Activated CD8-positive, alpha-beta T cell treated with anti-CD3 and anti-CD28 coated beads for 36 hours (primary cell): ENCODE measurements at regions not wholly inside any gene's neighbourhood (a gene's known extent, or its start where the extent isn't known, plus 50 kb on each side); places are given as distances from the start of the nearest gene placed in this dataset.

Experiments used
- ATAC-seq: fragments of 200-7000 bp; cut with Tn5 transposase; one replicate; pipeline ENCODE4 v1.10.0; 2021; ENCODE audit warnings: mild to moderate bottlenecking, moderate library complexity
- CTCF ChIA-PET: fragments of 350-600 bp; sonication (Branson Sonifier 250); formaldehyde crosslinking; loops from one replicate; lab custom pipeline; 2021; ENCODE audit warnings: antibody characterized with exemption; lab: Charles Lee
- POLR2A ChIA-PET: fragments of 350-600 bp; sonication (Branson Sonifier 250); formaldehyde crosslinking; loops from one replicate; lab custom pipeline; 2021; ENCODE audit warnings: antibody characterized with exemption; lab: Charles Lee
- DNase-seq: peaks from one replicate; pipeline ENCODE4 v3.0.0-alpha.2; 2020
- H3K27ac Mint-ChIP-seq: one replicate; pipeline ENCODE4 v1.8.0; 2021; ENCODE audit warnings: mild to moderate bottlenecking, mixed read lengths
- H3K27me3 Mint-ChIP-seq: one replicate; pipeline ENCODE4 v1.8.0; 2021; ENCODE audit warnings: mixed read lengths
- H3K36me3 Mint-ChIP-seq: one replicate; pipeline ENCODE4 v1.8.0; 2021; ENCODE audit warnings: low read depth, mixed read lengths
- H3K4me1 Mint-ChIP-seq: one replicate; pipeline ENCODE4 v1.8.0; 2021; ENCODE audit warnings: low read depth, mixed read lengths
- H3K4me3 Mint-ChIP-seq: one replicate; pipeline ENCODE4 v1.8.0; 2021; ENCODE audit warnings: mild to moderate bottlenecking, moderate library complexity, mixed read lengths
- H3K9me3 Mint-ChIP-seq: one replicate; pipeline ENCODE4 v1.8.0; 2021; ENCODE audit warnings: mixed read lengths
- intact Hi-C: fragments of 100-400 bp; cut with micrococcal nuclease; formaldehyde crosslinking; loops from one replicate; pipeline ENCODE4 v1.10.0; 2022
- TF ChIP-seq, protein P1 (sequence below): fragments of 200-600 bp; IDR thresholded peaks from one replicate; pipeline ENCODE4 v1.8.0; 2022; ENCODE audit warnings: antibody characterized with exemption, mild to moderate bottlenecking

DNA sequence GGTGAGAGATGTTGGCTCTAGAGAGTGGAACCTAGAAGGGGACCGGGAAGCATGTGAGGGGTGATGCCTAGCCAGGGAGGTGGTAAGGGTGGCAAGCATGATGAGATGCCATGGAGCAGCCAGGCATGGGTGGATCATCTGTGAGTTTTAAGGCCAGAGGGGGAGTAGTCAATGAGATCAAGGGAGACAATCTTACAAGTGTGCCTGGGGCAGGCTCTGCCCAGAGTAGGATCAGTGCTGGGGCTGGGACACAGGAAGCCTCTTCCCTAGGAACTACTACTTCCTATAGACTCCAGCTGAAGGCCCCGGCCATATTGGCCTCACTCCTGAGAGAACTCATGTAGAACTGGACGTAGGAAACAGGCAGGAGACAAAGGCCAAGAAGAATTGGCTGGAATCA lies 192.4 kb upstream of the CSF3R start:
- TF ChIP-seq, protein P1, sequence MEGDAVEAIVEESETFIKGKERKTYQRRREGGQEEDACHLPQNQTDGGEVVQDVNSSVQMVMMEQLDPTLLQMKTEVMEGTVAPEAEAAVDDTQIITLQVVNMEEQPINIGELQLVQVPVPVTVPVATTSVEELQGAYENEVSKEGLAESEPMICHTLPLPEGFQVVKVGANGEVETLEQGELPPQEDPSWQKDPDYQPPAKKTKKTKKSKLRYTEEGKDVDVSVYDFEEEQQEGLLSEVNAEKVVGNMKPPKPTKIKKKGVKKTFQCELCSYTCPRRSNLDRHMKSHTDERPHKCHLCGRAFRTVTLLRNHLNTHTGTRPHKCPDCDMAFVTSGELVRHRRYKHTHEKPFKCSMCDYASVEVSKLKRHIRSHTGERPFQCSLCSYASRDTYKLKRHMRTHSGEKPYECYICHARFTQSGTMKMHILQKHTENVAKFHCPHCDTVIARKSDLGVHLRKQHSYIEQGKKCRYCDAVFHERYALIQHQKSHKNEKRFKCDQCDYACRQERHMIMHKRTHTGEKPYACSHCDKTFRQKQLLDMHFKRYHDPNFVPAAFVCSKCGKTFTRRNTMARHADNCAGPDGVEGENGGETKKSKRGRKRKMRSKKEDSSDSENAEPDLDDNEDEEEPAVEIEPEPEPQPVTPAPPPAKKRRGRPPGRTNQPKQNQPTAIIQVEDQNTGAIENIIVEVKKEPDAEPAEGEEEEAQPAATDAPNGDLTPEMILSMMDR, result no peak
- ATAC-seq, result no peak
- no peaks in the 10 kb centered on the region for H3K9me3 Mint-ChIP-seq
- no peaks in the 10 kb centered on the region for H3K4me1 Mint-ChIP-seq
- CTCF ChIA-PET, result interaction anchor here (0.8 kb wide), 1 partner anchor 99 kb away, joined by 3 read pairs; no protein-coding TSS in a partner anchor
- peaks cover 11% of the 10 kb centered on the region for H3K27me3 Mint-ChIP-seq
- intact Hi-C loops, result no loop called here
- no peak overlapping the region for H3K4me3 Mint-ChIP-seq
- POLR2A ChIA-PET, result no interaction called here
- no peak for DNase-seq
- no peaks in the 10 kb centered on the region for H3K36me3 Mint-ChIP-seq
- H3K27ac Mint-ChIP-seq, result no peak overlapping the region

- intact Hi-C loops, result no loop called here
- no peak overlapping the region for H3K4me3 Mint-ChIP-seq
- ChIA-PET CTCF (no interaction called here), POLR2A (no interaction called here)
- no peaks in the 10 kb centered on the region for H3K9me3 Mint-ChIP-seq
- no peaks in the 10 kb centered on the region for H3K36me3 Mint-ChIP-seq
- ATAC-seq, result no peak
- peaks cover 13% of the 10 kb centered on the region for H3K27me3 Mint-ChIP-seq
- H3K27ac Mint-ChIP-seq, result no peak overlapping the region
- TF ChIP-seq, protein P1, result no peak
- H3K4me1 Mint-ChIP-seq, result no peaks in the 10 kb centered on the region
- no peak for DNase-seq
Measured at GRCh38 chr1:36673202-36673601, 190.5 kb upstream of the CSF3R start.

GRCh38 chr1:36669262-36669661 lies 186.5 kb upstream of the CSF3R start:
- no peak for DNase-seq
- Mint-ChIP-seq H3K36me3 (no peaks in the 10 kb centered on the region), H3K27me3 (peaks cover 6% of the 10 kb centered on the region), H3K9me3 (no peaks in the 10 kb centered on the region), H3K27ac (no peak overlapping the region), H3K4me3 (no peak overlapping the region), H3K4me1 (no peaks in the 10 kb centered on the region)
- TF ChIP-seq, protein P1, result no peak
- ATAC-seq, result no peak
- intact Hi-C loops, result no loop called here
- CTCF ChIA-PET, result no interaction called here
- POLR2A ChIA-PET, result no interaction called here

DNA sequence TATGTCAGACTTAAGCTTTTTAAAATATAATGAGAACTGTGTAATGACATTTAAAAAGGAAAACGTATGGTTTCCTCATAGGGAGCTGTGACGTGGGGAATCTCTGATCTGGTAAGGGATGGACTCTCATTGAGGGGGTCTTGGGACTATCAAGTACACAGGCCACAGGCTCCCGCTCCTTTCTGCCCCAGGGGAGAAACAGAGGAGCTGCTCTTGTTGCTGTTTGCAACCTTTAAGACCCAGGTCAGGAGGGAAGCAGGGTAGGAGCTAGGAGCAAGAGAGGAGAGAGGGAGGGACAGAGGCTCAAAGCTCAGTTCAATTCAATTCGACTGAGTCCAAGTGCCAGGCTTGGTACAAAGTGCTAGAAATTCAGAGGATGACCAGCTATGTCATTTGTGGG lies 185.1 kb upstream of the CSF3R start:
- no peak overlapping the region for H3K4me3 Mint-ChIP-seq
- no peak for ATAC-seq
- H3K27ac Mint-ChIP-seq, result no peak overlapping the region
- H3K4me1 Mint-ChIP-seq, result no peaks in the 10 kb centered on the region
- H3K36me3 Mint-ChIP-seq, result no peaks in the 10 kb centered on the region
- peaks cover 6% of the 10 kb centered on the region for H3K27me3 Mint-ChIP-seq
- no peak for DNase-seq
- TF ChIP-seq, protein P1, result no peak
- H3K9me3 Mint-ChIP-seq, result no peaks in the 10 kb centered on the region
- ChIA-PET POLR2A (no interaction called here), CTCF (interaction anchor here (0.6 to 1.8 kb wide), 3 partner anchors 17 to 458 kb away, joined by 3 to 7 read pairs (median 3); no protein-coding TSS in a partner anchor)
- intact Hi-C loops, result no loop called here

- H3K4me1 Mint-ChIP-seq, result no peaks in the 10 kb centered on the region
- ChIA-PET CTCF (interaction anchor here (0.6 to 1.8 kb wide), 4 partner anchors 16 to 459 kb away, joined by 3 to 7 read pairs (median 3); no protein-coding TSS in a partner anchor), POLR2A (no interaction called here)
- no peaks in the 10 kb centered on the region for H3K36me3 Mint-ChIP-seq
- TF ChIP-seq, protein P1, result no peak
- no peaks in the 10 kb centered on the region for H3K9me3 Mint-ChIP-seq
- ATAC-seq (no peak), DNase-seq (no peak)
- intact Hi-C loops, result no loop called here
- H3K4me3 Mint-ChIP-seq, result no peak overlapping the region
- H3K27ac Mint-ChIP-seq, result no peak overlapping the region
- peaks cover 9% of the 10 kb centered on the region for H3K27me3 Mint-ChIP-seq
Measured at GRCh38 chr1:36667256-36667655, 184.5 kb upstream of the CSF3R start.
